ENCODE measurements at regions not wholly inside any gene's neighbourhood (a gene's known extent, or its start where the extent isn't known, plus 50 kb on each side); places are given as distances from the start of the nearest gene placed in this dataset.

DNA sequence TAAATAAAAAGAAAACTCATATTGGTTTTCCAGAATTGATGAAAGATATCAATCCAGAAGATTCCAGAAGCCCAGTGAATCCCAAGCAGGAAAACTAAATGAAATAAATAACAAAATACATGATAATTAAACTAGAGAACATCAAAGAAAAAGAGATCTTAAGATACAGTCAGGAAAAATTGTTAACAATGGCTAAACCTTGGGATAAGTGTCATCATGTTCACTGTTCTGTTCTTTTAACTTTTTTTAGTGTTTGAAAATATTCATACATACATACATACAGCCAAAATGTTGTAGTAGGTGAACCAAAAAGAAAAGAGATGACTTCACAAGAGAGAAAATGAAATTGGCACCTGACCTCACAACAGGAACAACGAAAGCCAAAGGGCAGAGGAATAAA, 72.2 kb upstream of the MYCN start:
- Histone ChIP-seq H2AFZ (ENCODE audit: insufficient read depth, low read length, poor library complexity) (no peak overlapping the region), H3K18ac (ENCODE audit: low read length) (no peak overlapping the region), H3K23ac (ENCODE audit: low read length) (no peak overlapping the region), H2AK5ac (ENCODE audit: low read length) (no peak overlapping the region), H3K27ac (ENCODE audit: low read depth, low read length) (no peak overlapping the region), H3K79me1 (ENCODE audit: low read length) (no peaks in the 10 kb centered on the region), H3K4ac (ENCODE audit: low read depth, low read length) (no peak overlapping the region), H3K9me3 (ENCODE audit: insufficient read depth, low read depth, low read length) (peaks cover 1% of the 10 kb centered on the region), H2BK120ac (ENCODE audit: insufficient read depth, low read length, poor library complexity) (no peak overlapping the region), H4K91ac (ENCODE audit: low read depth, low read length) (no peak overlapping the region), H3K36me3 (ENCODE audit: control insufficient read depth in 1 of 2, insufficient read depth in 2 of 2, low read length in 2 of 2) (no peaks in the 10 kb centered on the region), H3K9ac (ENCODE audit: low read length) (no peak overlapping the region), H3K4me1 (ENCODE audit: control insufficient read depth in 1 of 2, insufficient read depth in 2 of 2, low read length in 2 of 2) (no peaks in the 10 kb centered on the region), H3K4me2 (ENCODE audit: low read length) (no peak overlapping the region), H4K12ac (ENCODE audit: low read depth, low read length) (no peak overlapping the region), H3K27me3 (ENCODE audit: insufficient read depth, low read length) (no peaks in the 10 kb centered on the region), H4K8ac (ENCODE audit: low read depth, low read length) (no peak overlapping the region), H3K79me2 (ENCODE audit: control insufficient read depth, insufficient read depth, low read length, poor library complexity) (no peaks in the 10 kb centered on the region), H2BK5ac (ENCODE audit: low read depth, low read length, poor library complexity) (no peak overlapping the region), H3K14ac (ENCODE audit: low read length) (no peak overlapping the region), H3K4me3 (ENCODE audit: low read depth, low read length) (no peak overlapping the region), H2BK12ac (ENCODE audit: low read length) (no peak overlapping the region)
- no peak for DNase-seq
- WGBS (ENCODE audit: extremely low coverage, insufficient coverage, insufficient read length): no CpG with 5 or more reads among the region's 1 CpG

DNA sequence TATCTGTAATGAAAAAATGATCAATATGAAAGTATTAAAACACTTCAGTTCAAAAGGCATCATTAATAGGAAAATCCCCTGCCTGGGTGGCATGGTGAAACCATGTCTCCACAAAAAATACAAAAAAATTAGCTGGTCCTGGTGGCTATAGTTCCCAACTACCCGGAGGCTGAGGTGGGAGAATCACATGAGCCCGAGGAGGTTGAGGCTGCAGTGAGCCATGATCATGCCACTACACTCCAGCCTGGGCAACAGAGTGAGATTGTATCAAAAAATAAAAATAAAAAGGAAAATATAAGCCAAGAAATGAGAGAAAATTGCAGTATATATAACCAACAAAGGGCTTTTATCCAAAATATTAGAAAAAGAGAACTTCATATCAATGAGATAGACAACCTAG, 71.6 kb upstream of the MYCN start:
- Histone ChIP-seq H3K4me3 (ENCODE audit: low read depth, low read length) (no peak overlapping the region), H3K79me1 (ENCODE audit: low read length) (no peaks in the 10 kb centered on the region), H3K14ac (ENCODE audit: low read length) (no peak overlapping the region), H3K79me2 (ENCODE audit: control insufficient read depth, insufficient read depth, low read length, poor library complexity) (no peaks in the 10 kb centered on the region), H3K36me3 (ENCODE audit: control insufficient read depth in 1 of 2, insufficient read depth in 2 of 2, low read length in 2 of 2) (no peaks in the 10 kb centered on the region), H3K27ac (ENCODE audit: low read depth, low read length) (no peak overlapping the region), H3K9me3 (ENCODE audit: insufficient read depth, low read depth, low read length) (peaks cover 1% of the 10 kb centered on the region), H3K9ac (ENCODE audit: low read length) (no peak overlapping the region), H4K8ac (ENCODE audit: low read depth, low read length) (no peak overlapping the region), H4K91ac (ENCODE audit: low read depth, low read length) (no peak overlapping the region), H3K4ac (ENCODE audit: low read depth, low read length) (no peak overlapping the region), H2BK12ac (ENCODE audit: low read length) (no peak overlapping the region), H3K27me3 (ENCODE audit: insufficient read depth, low read length) (no peaks in the 10 kb centered on the region), H4K12ac (ENCODE audit: low read depth, low read length) (no peak overlapping the region), H3K23ac (ENCODE audit: low read length) (no peak overlapping the region), H2BK5ac (ENCODE audit: low read depth, low read length, poor library complexity) (no peak overlapping the region), H3K18ac (ENCODE audit: low read length) (no peak overlapping the region), H2AFZ (ENCODE audit: insufficient read depth, low read length, poor library complexity) (no peak overlapping the region), H2BK120ac (ENCODE audit: insufficient read depth, low read length, poor library complexity) (no peak overlapping the region), H3K4me2 (ENCODE audit: low read length) (no peak overlapping the region), H2AK5ac (ENCODE audit: low read length) (no peak overlapping the region), H3K4me1 (ENCODE audit: control insufficient read depth in 1 of 2, insufficient read depth in 2 of 2, low read length in 2 of 2) (no peaks in the 10 kb centered on the region)
- no peak for DNase-seq
- no CpG with 5 or more reads among the region's 2 CpGs for WGBS (ENCODE audit: extremely low coverage, insufficient coverage, insufficient read length)

DNA sequence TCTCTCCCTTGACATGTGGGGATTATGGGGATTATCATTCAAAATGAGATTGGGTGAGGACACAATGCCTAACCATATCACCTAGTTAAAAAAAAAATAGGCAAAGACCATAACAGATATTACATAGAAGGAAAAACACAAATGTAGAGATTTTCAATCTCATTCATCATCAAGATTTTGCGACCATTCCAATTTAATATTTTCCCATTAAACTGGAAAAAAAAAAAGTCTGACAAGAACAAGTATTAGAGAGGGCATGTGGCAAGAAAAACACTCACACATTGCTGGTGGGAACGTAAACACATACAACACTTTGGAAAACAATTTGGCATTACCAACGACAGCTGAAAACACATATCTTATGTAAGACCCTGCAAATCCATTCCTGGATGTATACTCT, 71.0 kb upstream of the MYCN start:
- H4K12ac ChIP-seq (ENCODE audit: low read depth, low read length): no peak overlapping the region
- H3K36me3 ChIP-seq (ENCODE audit: control insufficient read depth in 1 of 2, insufficient read depth in 2 of 2, low read length in 2 of 2): no peaks in the 10 kb centered on the region
- H2BK5ac ChIP-seq (ENCODE audit: low read depth, low read length, poor library complexity): no peak overlapping the region
- no peak overlapping the region for H4K91ac ChIP-seq (ENCODE audit: low read depth, low read length)
- no peak overlapping the region for H3K4ac ChIP-seq (ENCODE audit: low read depth, low read length)
- no peak overlapping the region for H3K4me2 ChIP-seq (ENCODE audit: low read length)
- H4K8ac ChIP-seq (ENCODE audit: low read depth, low read length): no peak overlapping the region
- H3K79me1 ChIP-seq (ENCODE audit: low read length): no peaks in the 10 kb centered on the region
- H3K27me3 ChIP-seq (ENCODE audit: insufficient read depth, low read length): no peaks in the 10 kb centered on the region
- no peak for DNase-seq
- peaks cover 1% of the 10 kb centered on the region for H3K9me3 ChIP-seq (ENCODE audit: insufficient read depth, low read depth, low read length)
- H3K27ac ChIP-seq (ENCODE audit: low read depth, low read length): no peak overlapping the region
- WGBS (ENCODE audit: extremely low coverage, insufficient coverage, insufficient read length): no CpG with 5 or more reads among the region's 3 CpGs
- no peak overlapping the region for H3K14ac ChIP-seq (ENCODE audit: low read length)
- H3K79me2 ChIP-seq (ENCODE audit: control insufficient read depth, insufficient read depth, low read length, poor library complexity): no peaks in the 10 kb centered on the region
- no peaks in the 10 kb centered on the region for H3K4me1 ChIP-seq (ENCODE audit: control insufficient read depth in 1 of 2, insufficient read depth in 2 of 2, low read length in 2 of 2)
- no peak overlapping the region for H2AFZ ChIP-seq (ENCODE audit: insufficient read depth, low read length, poor library complexity)
- H2BK120ac ChIP-seq (ENCODE audit: insufficient read depth, low read length, poor library complexity): no peak overlapping the region
- no peak overlapping the region for H3K23ac ChIP-seq (ENCODE audit: low read length)
- no peak overlapping the region for H2AK5ac ChIP-seq (ENCODE audit: low read length)
- no peak overlapping the region for H3K9ac ChIP-seq (ENCODE audit: low read length)
- no peak overlapping the region for H3K4me3 ChIP-seq (ENCODE audit: low read depth, low read length)
- H2BK12ac ChIP-seq (ENCODE audit: low read length): no peak overlapping the region
- H3K18ac ChIP-seq (ENCODE audit: low read length): no peak overlapping the region

DNA sequence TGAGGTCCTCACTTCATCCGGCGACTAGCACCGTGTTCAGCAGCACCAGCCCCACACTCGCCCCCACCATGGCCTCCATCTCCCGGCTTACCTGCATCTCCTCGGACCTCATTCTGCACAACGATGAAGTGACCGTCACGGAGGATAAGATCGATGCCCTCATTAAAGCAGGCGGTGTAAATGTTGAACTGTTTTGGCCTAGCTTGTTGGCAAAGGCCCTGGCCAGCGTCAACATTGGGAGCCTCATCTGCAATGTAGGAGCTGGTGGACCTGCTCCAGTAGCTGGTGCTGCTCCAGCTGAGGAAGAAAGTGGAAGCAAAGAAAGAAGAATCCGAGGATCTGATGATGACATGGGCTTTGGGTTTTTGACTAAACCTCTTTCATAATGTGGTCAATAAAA, 70.5 kb upstream of the MYCN start:
- no peak overlapping the region for H4K8ac ChIP-seq (ENCODE audit: low read depth, low read length)
- H3K9ac ChIP-seq (ENCODE audit: low read length): no peak overlapping the region
- H2BK12ac ChIP-seq (ENCODE audit: low read length): no peak overlapping the region
- no peaks in the 10 kb centered on the region for H3K4me1 ChIP-seq (ENCODE audit: control insufficient read depth in 1 of 2, insufficient read depth in 2 of 2, low read length in 2 of 2)
- no peak overlapping the region for H3K4me3 ChIP-seq (ENCODE audit: low read depth, low read length)
- H4K91ac ChIP-seq (ENCODE audit: low read depth, low read length): no peak overlapping the region
- H4K12ac ChIP-seq (ENCODE audit: low read depth, low read length): no peak overlapping the region
- no peaks in the 10 kb centered on the region for H3K36me3 ChIP-seq (ENCODE audit: control insufficient read depth in 1 of 2, insufficient read depth in 2 of 2, low read length in 2 of 2)
- no peak overlapping the region for H3K18ac ChIP-seq (ENCODE audit: low read length)
- H3K27me3 ChIP-seq (ENCODE audit: insufficient read depth, low read length): no peaks in the 10 kb centered on the region
- no peak overlapping the region for H3K27ac ChIP-seq (ENCODE audit: low read depth, low read length)
- H2BK5ac ChIP-seq (ENCODE audit: low read depth, low read length, poor library complexity): no peak overlapping the region
- H3K14ac ChIP-seq (ENCODE audit: low read length): no peak overlapping the region
- DNase-seq: no peak
- H3K4ac ChIP-seq (ENCODE audit: low read depth, low read length): no peak overlapping the region
- H3K9me3 ChIP-seq (ENCODE audit: insufficient read depth, low read depth, low read length): peaks cover 1% of the 10 kb centered on the region
- H2BK120ac ChIP-seq (ENCODE audit: insufficient read depth, low read length, poor library complexity): no peak overlapping the region
- no peaks in the 10 kb centered on the region for H3K79me2 ChIP-seq (ENCODE audit: control insufficient read depth, insufficient read depth, low read length, poor library complexity)
- no peak overlapping the region for H2AK5ac ChIP-seq (ENCODE audit: low read length)
- no peaks in the 10 kb centered on the region for H3K79me1 ChIP-seq (ENCODE audit: low read length)
- no peak overlapping the region for H2AFZ ChIP-seq (ENCODE audit: insufficient read depth, low read length, poor library complexity)
- no CpG with 5 or more reads among the region's 13 CpGs for WGBS (ENCODE audit: extremely low coverage, insufficient coverage, insufficient read length)
- no peak overlapping the region for H3K23ac ChIP-seq (ENCODE audit: low read length)
- H3K4me2 ChIP-seq (ENCODE audit: low read length): no peak overlapping the region

Data from trophoblast cell (in vitro differentiated cells and primary cell).